Osteoblast (primary cell): ENCODE measurements at regions not wholly inside any gene's neighbourhood (a gene's known extent, or its start where the extent isn't known, plus 50 kb on each side); places are given as distances from the start of the nearest gene placed in this dataset.

Experiments
- DNase-seq: peaks from one replicate; pipeline ENCODE4 v3.0.0; 2011; ENCODE audit warnings: low spot score, mixed read lengths; ENCODE audit not compliant: insufficient read length; ENCODE audit errors: missing footprints
- H2AFZ ChIP-seq: 2 replicates; pipeline ENCODE4 v1.6.0; 2011; ENCODE audit warnings: mild to moderate bottlenecking, low read length
- H3K27ac ChIP-seq: 2 replicates; pipeline ENCODE4 v1.5.1; 2011; ENCODE audit warnings: mild to moderate bottlenecking, low read depth, low read length, moderate library complexity
- H3K27me3 ChIP-seq: 2 replicates; pipeline ENCODE4 v1.6.0; 2012; ENCODE audit warnings: mild to moderate bottlenecking, control low read depth, inconsistent platforms, low read length, moderate library complexity; ENCODE audit not compliant: insufficient read depth
- H3K36me3 ChIP-seq: 2 replicates; pipeline ENCODE4 v1.5.1; 2011; ENCODE audit warnings: mild to moderate bottlenecking, low read length, control low read depth, moderate library complexity; ENCODE audit not compliant: insufficient read depth
- H3K4me1 ChIP-seq: 2 replicates; pipeline ENCODE4 v1.5.1; 2011; ENCODE audit warnings: mild to moderate bottlenecking, low read length, control low read depth, moderate library complexity; ENCODE audit not compliant: insufficient read depth
- H3K4me2 ChIP-seq: 2 replicates; pipeline ENCODE4 v1.6.0; 2011; ENCODE audit warnings: mild to moderate bottlenecking, low read length; ENCODE audit not compliant: insufficient read depth
- H3K4me3 ChIP-seq: fragments of 200-600 bp; sonication (generic); 3 replicates; pipeline ENCODE4 v1.5.1; 2012; ENCODE audit warnings: mild to moderate bottlenecking, low read length, inconsistent platforms; ENCODE audit not compliant: insufficient read depth
- H3K79me2 ChIP-seq: 2 replicates; pipeline ENCODE4 v1.6.0; 2012; ENCODE audit warnings: mild to moderate bottlenecking, low read length, control low read depth, inconsistent platforms; ENCODE audit not compliant: insufficient read depth
- H3K9me3 ChIP-seq: 2 replicates; pipeline ENCODE4 v1.5.1; 2011; ENCODE audit warnings: low read depth, low read length, control low read depth
- H4K20me1 ChIP-seq: 2 replicates; pipeline ENCODE4 v1.6.0; 2012; ENCODE audit warnings: mild to moderate bottlenecking, low read length, control low read depth; ENCODE audit not compliant: insufficient read depth
- TF ChIP-seq, protein P1 (sequence below): IDR thresholded peaks from 2 replicates; pipeline ENCODE4 v1.5.1; 2011; ENCODE audit warnings: mild to moderate bottlenecking, low read depth, low read length, moderate library complexity; ENCODE audit errors: extremely low read depth

DNA sequence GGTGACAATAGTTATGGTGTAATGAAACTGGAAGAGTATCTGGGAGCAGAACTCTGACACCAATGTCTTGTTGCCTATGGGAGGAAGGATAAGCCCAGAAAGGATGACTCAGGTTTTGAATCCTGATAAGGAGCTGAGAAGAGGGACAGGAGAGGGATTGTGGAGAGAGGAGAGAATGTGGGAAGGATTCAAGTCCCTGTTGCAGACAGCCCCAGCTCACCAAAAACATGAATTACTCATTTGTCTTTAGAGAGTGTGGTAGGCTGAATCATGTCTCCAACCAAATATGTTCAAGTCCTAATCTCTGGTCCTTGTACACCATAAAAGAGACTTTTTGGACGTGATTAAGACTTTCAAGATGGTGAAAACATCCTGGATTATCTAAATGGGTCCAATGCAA, 206.9 kb upstream of the PHYHIPL start:
- H3K36me3 ChIP-seq, result no peaks in the 10 kb centered on the region
- no peaks in the 10 kb centered on the region for H4K20me1 ChIP-seq
- H3K9me3 ChIP-seq, result no peaks in the 10 kb centered on the region
- H2AFZ ChIP-seq, result no peak overlapping the region
- H3K4me3 ChIP-seq, result no peak overlapping the region
- H3K27me3 ChIP-seq, result peaks cover 17% of the 10 kb centered on the region
- peak; percentile 76 for DNase-seq
- H3K4me2 ChIP-seq, result no peak overlapping the region
- TF ChIP-seq, protein P1, sequence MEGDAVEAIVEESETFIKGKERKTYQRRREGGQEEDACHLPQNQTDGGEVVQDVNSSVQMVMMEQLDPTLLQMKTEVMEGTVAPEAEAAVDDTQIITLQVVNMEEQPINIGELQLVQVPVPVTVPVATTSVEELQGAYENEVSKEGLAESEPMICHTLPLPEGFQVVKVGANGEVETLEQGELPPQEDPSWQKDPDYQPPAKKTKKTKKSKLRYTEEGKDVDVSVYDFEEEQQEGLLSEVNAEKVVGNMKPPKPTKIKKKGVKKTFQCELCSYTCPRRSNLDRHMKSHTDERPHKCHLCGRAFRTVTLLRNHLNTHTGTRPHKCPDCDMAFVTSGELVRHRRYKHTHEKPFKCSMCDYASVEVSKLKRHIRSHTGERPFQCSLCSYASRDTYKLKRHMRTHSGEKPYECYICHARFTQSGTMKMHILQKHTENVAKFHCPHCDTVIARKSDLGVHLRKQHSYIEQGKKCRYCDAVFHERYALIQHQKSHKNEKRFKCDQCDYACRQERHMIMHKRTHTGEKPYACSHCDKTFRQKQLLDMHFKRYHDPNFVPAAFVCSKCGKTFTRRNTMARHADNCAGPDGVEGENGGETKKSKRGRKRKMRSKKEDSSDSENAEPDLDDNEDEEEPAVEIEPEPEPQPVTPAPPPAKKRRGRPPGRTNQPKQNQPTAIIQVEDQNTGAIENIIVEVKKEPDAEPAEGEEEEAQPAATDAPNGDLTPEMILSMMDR, result no peak
- H3K4me1 ChIP-seq, result no peaks in the 10 kb centered on the region
- no peaks in the 10 kb centered on the region for H3K79me2 ChIP-seq
- no peak overlapping the region for H3K27ac ChIP-seq

DNA sequence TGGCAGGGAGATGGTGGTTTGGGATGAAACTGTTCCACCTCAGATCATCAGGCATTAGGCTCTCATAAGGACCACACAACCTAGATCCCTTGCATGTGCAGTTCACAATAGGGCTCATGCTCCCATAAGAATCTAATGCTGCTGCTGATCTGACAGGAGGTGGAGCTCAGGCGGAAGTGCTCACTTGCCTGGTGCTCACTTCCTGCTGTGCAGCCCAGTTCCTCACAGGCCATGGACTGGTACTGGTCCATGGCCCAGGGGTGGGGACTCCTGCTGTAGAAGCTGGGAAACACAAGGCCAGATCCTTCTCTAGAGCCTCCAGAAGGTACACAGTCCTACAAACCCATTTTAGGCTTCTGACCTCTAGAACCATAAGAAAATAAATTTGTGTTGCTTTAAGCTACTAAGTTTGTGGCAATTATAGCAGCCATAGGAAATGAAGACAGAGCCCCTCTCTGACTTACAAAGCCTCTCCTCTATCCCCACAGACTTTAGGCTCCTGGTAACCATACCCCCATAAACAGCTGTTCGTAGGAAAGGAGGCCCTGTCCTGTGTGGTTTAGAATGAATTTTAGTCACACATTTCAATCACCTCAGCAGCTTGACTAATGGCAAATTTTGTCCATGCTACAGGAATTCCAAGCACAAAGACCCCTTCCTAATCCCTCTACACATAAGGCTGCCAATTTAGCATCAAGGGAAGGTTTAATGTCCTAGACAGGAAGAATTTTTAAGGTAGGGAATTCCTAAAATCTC, 206.1 kb upstream of the PHYHIPL start:
- H3K4me2 ChIP-seq, result no peak overlapping the region
- H3K9me3 ChIP-seq, result no peaks in the 10 kb centered on the region
- H3K79me2 ChIP-seq, result no peaks in the 10 kb centered on the region
- no peaks in the 10 kb centered on the region for H3K4me1 ChIP-seq
- no peaks in the 10 kb centered on the region for H3K36me3 ChIP-seq
- H2AFZ ChIP-seq, result no peak overlapping the region
- no peak overlapping the region for H3K27ac ChIP-seq
- no peak for DNase-seq
- no peaks in the 10 kb centered on the region for H4K20me1 ChIP-seq
- TF ChIP-seq, protein P1, result no peak
- no peak overlapping the region for H3K4me3 ChIP-seq
- H3K27me3 ChIP-seq, result peaks cover 17% of the 10 kb centered on the region

DNA sequence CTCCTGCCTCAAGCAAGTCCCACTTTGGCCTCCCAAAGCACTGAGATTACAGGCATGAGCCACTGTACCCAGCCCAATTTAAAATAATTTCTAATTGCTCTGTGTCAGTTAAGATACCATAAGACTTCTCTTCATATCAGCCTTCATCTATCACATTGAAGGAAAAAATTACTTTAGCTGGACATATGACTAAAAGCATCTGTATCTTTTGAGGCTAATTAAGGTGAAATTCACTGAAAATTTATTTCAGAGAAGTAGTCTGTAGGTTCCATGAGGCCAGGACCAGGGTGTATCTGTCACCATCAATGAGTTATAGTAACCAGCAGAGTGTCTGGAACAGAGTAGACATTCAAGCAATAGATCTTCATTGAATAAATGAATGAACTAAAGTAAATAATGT, 205.2 kb upstream of the PHYHIPL start:
- TF ChIP-seq, protein P1, result no peak

DNA sequence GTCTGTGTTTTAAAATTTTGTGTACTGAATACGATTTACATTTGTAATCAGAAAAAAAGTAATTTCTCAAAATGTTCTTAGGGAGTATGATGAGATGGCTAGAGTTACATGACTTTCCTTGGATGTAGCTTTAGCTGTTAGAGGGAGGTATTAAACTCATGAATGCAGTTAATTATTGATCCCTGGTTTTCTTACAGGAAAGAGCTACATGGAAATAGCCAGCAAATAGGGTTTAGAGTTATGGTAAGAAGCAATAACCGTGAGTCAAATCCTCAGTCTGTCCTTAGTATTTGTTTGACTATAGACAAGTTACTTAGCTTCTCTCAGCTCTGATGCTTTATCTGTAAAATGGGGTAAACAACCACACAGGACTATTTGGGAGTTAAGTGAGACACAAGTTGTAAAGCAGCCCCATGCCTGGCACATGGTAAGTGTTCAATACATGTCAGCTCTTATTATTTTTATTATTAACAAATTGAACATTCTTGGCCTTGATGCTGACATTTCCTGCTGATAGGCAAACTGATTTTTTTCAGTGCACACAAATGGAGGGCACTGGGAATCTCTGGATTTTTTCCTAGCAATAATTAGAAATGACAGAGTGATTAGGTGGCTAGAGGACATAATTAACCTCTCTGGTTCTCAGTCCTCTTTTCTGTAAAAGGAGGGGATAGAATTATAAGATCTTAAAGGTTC, 204.5 kb upstream of the PHYHIPL start:
- TF ChIP-seq, protein P1, result no peak
- no peak overlapping the region for H2AFZ ChIP-seq

More for the DNA sequence above, 205.2 kb upstream of the PHYHIPL start:
- Histone ChIP-seq H3K36me3 (no peaks in the 10 kb centered on the region), H4K20me1 (no peaks in the 10 kb centered on the region), H3K4me1 (no peaks in the 10 kb centered on the region), H3K27me3 (peaks cover 16% of the 10 kb centered on the region), H3K79me2 (no peaks in the 10 kb centered on the region), H3K4me3 (no peak overlapping the region), H3K27ac (no peak overlapping the region), H3K4me2 (no peak overlapping the region), H3K9me3 (no peaks in the 10 kb centered on the region), H2AFZ (no peak overlapping the region)
- DNase-seq, result peak; percentile 51

More for the DNA sequence above, 204.5 kb upstream of the PHYHIPL start:
- Histone ChIP-seq H3K4me3 (no peak overlapping the region), H4K20me1 (no peaks in the 10 kb centered on the region), H3K4me1 (no peaks in the 10 kb centered on the region), H3K27ac (no peak overlapping the region), H3K36me3 (no peaks in the 10 kb centered on the region), H3K9me3 (no peaks in the 10 kb centered on the region), H3K27me3 (peaks cover 10% of the 10 kb centered on the region), H3K4me2 (no peak overlapping the region), H3K79me2 (no peaks in the 10 kb centered on the region)
- no peak for DNase-seq
